GM23248 (cell line): ENCODE measurements at regions not wholly inside any gene's neighbourhood (a gene's known extent, or its start where the extent isn't known, plus 50 kb on each side); places are given as distances from the start of the nearest gene placed in this dataset.

ENCODE experiments used
- EZH2 ChIP-seq: fragments of 200-600 bp; sonication (generic); IDR thresholded peaks from 2 replicates; pipeline ENCODE4 v1.6.1; 2018; ENCODE audit warnings: antibody characterized with exemption, mild to moderate bottlenecking; ENCODE audit not compliant: insufficient read depth, poor library complexity, severe bottlenecking
- EZH2phosphoT487 ChIP-seq: fragments of 200-600 bp; sonication (generic); IDR thresholded peaks from 2 replicates; pipeline ENCODE4 v1.6.1; 2018; ENCODE audit warnings: antibody characterized with exemption, moderate library complexity, mild to moderate bottlenecking, low read depth; ENCODE audit not compliant: insufficient read depth

DNA sequence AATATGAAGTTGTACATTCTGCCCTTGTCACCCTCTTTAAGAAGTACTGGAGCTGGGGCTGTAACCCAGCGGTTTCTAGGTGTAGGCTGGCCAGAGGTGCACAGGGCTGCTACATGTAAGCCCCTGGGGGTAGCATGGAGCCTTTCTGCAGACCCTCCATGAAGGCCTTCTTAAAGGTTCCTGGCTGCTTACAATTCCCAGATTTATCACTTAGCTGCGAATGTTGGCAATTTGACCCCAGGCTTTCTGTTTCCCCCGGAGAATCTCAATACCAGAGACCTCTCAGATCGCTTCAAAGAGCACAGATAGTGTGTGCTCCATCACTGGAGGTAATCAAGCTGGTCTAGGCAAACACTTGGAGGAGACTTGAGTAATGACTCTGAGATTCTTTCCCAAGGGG is 309.4 kb downstream of the CBLN1 start:
- TF ChIP-seq EZH2 (no peak), EZH2phosphoT487 (no peak)
